Kidney (tissue), 13 donors: ENCODE measurements at regions not wholly inside any gene's neighbourhood (a gene's known extent, or its start where the extent isn't known, plus 50 kb on each side); places are given as distances from the start of the nearest gene placed in this dataset.

Experiments used
- DNase-seq, 5 donors: peaks; one replicate each; pipeline ENCODE4 v3.0.0-alpha.2; 2013 to 2020
- FAIRE-seq: peaks from 2 replicates; lab custom pipeline; 2012; peaks lifted over from hg19 to GRCh38; lab: Jason Lieb, UNC
- H3K27ac ChIP-seq, 2 donors: one replicate each; pipeline ENCODE4 v1.7.0; 2013; ENCODE audit warnings: low read depth in 2 of 2, low read length in 2 of 2, inconsistent platforms in 1 of 2
- H3K27me3 ChIP-seq: one replicate; pipeline ENCODE4 v1.7.1; 2013; ENCODE audit warnings: low read length, inconsistent platforms; ENCODE audit not compliant: control insufficient read depth, insufficient read depth
- H3K36me3 ChIP-seq, 3 donors: one replicate each; pipeline versions ENCODE4 v1.7.0 to v1.7.1; 2013; ENCODE audit warnings: low read length in 3 of 3, control low read depth in 1 of 3, inconsistent platforms in 1 of 3; ENCODE audit not compliant: insufficient read depth in 3 of 3, control insufficient read depth in 2 of 3
- H3K4me1 ChIP-seq, 3 donors: one replicate each; pipeline versions ENCODE4 v1.7.0 to v1.7.1; 2013; ENCODE audit warnings: low read length in 3 of 3, inconsistent platforms in 1 of 3, low read depth in 1 of 3; ENCODE audit not compliant: control insufficient read depth in 2 of 3, insufficient read depth in 2 of 3
- H3K4me3 ChIP-seq, 3 donors: one replicate each; pipeline versions ENCODE4 v1.7.0 to v1.8.1; 2013; ENCODE audit warnings: low read length in 3 of 3, control low read depth in 1 of 3, inconsistent platforms in 1 of 3
- H3K9ac ChIP-seq, 3 donors: one replicate each; pipeline versions ENCODE4 v1.7.0 to v1.7.1; 2013; ENCODE audit warnings: low read length in 3 of 3, control low read depth in 1 of 3, inconsistent platforms in 1 of 3
- H3K9me3 ChIP-seq, 3 donors: one replicate each; pipeline versions ENCODE4 v1.7.0 to v1.7.1; 2013; ENCODE audit warnings: low read length in 3 of 3, control low read depth in 1 of 3, inconsistent platforms in 1 of 3; ENCODE audit not compliant: control insufficient read depth in 2 of 3, insufficient read depth in 1 of 3
- intact Hi-C: fragments of 100-400 bp; cut with DNase I; formaldehyde crosslinking; loops from one replicate; pipeline ENCODE4 v1.11.1; 2022
- TF ChIP-seq, protein P1 (sequence below): IDR thresholded peaks from 3 replicates; pipeline ENCODE4 v1.5.1; 2012; ENCODE audit warnings: mild to moderate bottlenecking, moderate library complexity, borderline replicate concordance; ENCODE audit not compliant: insufficient read depth; ENCODE audit errors: extremely low read depth
- donor health status: control.
- donor health status: control.
- donor health status: control.
- donor health status: control.
- donor health status: control.
- donor health status: DM: yes; HTN: yes; CAD: no.
- donor health status: Normal renal cell carcinoma (clear cell type).

- no peak overlapping the region for H3K4me3 ChIP-seq
- FAIRE-seq (no peak), DNase-seq (peak in 2 of 5 donors; percentile 76 to 79)
- H3K9ac ChIP-seq, result no peak overlapping the region
- intact Hi-C loops, result no loop called here
- no peaks in the 10 kb centered on the region for H3K27me3 ChIP-seq
- no peaks in the 10 kb centered on the region for H3K9me3 ChIP-seq
- H3K4me1 ChIP-seq, result no peaks in the 10 kb centered on the region
- TF ChIP-seq, protein P1, sequence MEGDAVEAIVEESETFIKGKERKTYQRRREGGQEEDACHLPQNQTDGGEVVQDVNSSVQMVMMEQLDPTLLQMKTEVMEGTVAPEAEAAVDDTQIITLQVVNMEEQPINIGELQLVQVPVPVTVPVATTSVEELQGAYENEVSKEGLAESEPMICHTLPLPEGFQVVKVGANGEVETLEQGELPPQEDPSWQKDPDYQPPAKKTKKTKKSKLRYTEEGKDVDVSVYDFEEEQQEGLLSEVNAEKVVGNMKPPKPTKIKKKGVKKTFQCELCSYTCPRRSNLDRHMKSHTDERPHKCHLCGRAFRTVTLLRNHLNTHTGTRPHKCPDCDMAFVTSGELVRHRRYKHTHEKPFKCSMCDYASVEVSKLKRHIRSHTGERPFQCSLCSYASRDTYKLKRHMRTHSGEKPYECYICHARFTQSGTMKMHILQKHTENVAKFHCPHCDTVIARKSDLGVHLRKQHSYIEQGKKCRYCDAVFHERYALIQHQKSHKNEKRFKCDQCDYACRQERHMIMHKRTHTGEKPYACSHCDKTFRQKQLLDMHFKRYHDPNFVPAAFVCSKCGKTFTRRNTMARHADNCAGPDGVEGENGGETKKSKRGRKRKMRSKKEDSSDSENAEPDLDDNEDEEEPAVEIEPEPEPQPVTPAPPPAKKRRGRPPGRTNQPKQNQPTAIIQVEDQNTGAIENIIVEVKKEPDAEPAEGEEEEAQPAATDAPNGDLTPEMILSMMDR, result peak; percentile 63
- no peak overlapping the region for H3K27ac ChIP-seq
- H3K36me3 ChIP-seq, result no peaks in the 10 kb centered on the region
These were observed 188.5 kb upstream of the BMPER start for GRCh38 chr7:33716581-33717477.

DNA sequence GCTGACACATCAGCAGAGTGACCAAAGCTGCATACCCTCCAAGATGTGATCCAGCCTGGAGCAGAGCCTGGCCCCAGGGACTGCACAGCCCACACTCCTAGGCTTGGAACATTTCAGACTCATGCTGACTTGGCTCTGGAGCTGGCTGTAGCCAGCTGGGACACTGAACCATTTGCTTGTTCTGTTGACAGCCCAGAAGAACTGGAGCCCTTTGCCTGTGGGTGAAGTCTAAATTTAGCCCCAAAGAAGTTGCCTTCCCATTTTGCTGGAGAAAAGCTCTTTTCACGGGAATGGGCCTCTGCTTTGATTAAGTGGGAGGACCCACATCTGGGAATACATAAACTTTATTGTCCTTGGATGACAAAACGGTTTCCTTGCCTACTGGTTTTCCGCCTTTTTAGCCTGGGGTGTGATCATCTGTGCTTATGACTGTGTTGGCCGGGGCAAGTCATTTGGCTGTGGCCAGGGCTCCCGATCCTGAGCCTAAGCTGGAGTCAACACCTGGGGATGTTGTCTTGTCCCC is 186.2 kb upstream of the BMPER start:
- DNase-seq (peak in 4 of 5 donors; percentile 47 to 90 (median 68)), FAIRE-seq (no peak)
- H3K27ac ChIP-seq, result no peak overlapping the region
- H3K4me3 ChIP-seq, result no peak overlapping the region
- H3K27me3 ChIP-seq, result no peaks in the 10 kb centered on the region
- no peaks in the 10 kb centered on the region for H3K9me3 ChIP-seq
- intact Hi-C loops, result no loop called here
- H3K9ac ChIP-seq, result no peak overlapping the region
- no peaks in the 10 kb centered on the region for H3K36me3 ChIP-seq
- H3K4me1 ChIP-seq, result no peaks in the 10 kb centered on the region
- TF ChIP-seq, protein P1, result no peak

DNA sequence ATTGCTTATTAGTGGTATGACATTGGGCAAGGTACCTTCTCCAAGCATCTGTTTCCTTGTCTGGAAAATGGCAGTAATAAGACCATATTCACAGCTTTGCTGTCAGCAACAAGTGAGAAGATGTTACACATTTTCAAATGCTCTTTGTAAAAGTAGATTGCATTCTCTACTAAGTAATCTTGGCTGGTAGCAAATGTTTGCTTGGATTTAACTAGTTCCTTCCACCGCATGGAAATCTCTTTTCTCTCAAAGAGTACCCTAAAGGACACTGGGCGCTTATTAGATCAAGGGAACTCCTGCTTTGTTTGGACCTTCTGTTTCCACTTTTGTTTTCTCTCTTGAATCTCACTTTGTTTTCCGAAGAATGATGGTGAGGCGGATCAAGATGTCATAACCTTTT is 185.2 kb upstream of the BMPER start:
- Histone ChIP-seq H3K4me3 (no peak overlapping the region), H3K36me3 (no peaks in the 10 kb centered on the region), H3K27ac (no peak overlapping the region), H3K9ac (no peak overlapping the region), H3K4me1 (no peaks in the 10 kb centered on the region), H3K9me3 (no peaks in the 10 kb centered on the region), H3K27me3 (no peaks in the 10 kb centered on the region)
- intact Hi-C loops, result no loop called here
- TF ChIP-seq, protein P1, result no peak
- DNase-seq, result no peak
- no peak for FAIRE-seq
